Lower leg skin (tissue), 3 donors: ENCODE measurements at regions not wholly inside any gene's neighbourhood (a gene's known extent, or its start where the extent isn't known, plus 50 kb on each side); places are given as distances from the start of the nearest gene placed in this dataset.

Experiments
- POLR2A ChIP-seq, 2 donors: fragments of 450-650 bp; IDR thresholded peaks; one replicate each; pipeline ENCODE4 v1.6.1; 2016 to 2017; ENCODE audit warnings: antibody characterized with exemption in 2 of 2, mild to moderate bottlenecking in 1 of 2, moderate library complexity in 1 of 2
- TF ChIP-seq, protein P1 (sequence below), 3 donors: fragments of 450-650 bp; IDR thresholded peaks; one replicate each; pipeline ENCODE4 v1.5.1; 2016; ENCODE audit warnings: antibody characterized with exemption in 3 of 3, mild to moderate bottlenecking in 3 of 3, moderate library complexity in 2 of 3

DNA sequence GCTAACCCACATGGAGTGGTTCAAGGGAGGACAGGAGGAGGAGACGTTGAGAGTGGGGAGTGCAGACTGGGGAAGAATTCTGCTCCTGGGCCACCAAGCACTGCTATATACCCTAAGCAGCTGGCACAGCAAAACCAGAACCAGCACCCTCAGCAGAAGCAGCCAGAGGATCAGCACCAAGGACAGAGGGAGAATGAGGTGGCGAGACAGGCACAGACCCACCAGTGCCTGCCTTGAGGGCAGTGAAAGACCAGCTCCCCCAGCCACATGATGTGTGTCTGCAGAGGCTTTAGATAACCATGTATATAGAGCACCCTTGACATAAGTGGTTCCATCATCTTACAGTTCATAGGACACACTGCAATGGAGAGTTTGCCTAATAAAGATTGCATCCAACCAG lies 319.0 kb downstream of the GABRB3 start:
- TF ChIP-seq, protein P1, sequence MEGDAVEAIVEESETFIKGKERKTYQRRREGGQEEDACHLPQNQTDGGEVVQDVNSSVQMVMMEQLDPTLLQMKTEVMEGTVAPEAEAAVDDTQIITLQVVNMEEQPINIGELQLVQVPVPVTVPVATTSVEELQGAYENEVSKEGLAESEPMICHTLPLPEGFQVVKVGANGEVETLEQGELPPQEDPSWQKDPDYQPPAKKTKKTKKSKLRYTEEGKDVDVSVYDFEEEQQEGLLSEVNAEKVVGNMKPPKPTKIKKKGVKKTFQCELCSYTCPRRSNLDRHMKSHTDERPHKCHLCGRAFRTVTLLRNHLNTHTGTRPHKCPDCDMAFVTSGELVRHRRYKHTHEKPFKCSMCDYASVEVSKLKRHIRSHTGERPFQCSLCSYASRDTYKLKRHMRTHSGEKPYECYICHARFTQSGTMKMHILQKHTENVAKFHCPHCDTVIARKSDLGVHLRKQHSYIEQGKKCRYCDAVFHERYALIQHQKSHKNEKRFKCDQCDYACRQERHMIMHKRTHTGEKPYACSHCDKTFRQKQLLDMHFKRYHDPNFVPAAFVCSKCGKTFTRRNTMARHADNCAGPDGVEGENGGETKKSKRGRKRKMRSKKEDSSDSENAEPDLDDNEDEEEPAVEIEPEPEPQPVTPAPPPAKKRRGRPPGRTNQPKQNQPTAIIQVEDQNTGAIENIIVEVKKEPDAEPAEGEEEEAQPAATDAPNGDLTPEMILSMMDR (IDR thresholded peaks at IDR 0.05): no peak
- no peak for TF ChIP-seq POLR2A (IDR thresholded peaks at IDR 0.05)
